Upper lobe of right lung (tissue), 1 donor: ENCODE measurements at regions not wholly inside any gene's neighbourhood (a gene's known extent, or its start where the extent isn't known, plus 50 kb on each side); places are given as distances from the start of the nearest gene placed in this dataset.

Experiments used
- ATAC-seq: fragments of 200-7000 bp; cut with Tn5 transposase; one replicate; pipeline ENCODE4 v1.9.1; 2020; ENCODE audit warnings: mild to moderate bottlenecking, moderate library complexity
- DNase-seq: peaks from one replicate; pipeline ENCODE4 v3.0.0-alpha.2; 2020
- H3K27ac ChIP-seq: fragments of 200-600 bp; one replicate; pipeline ENCODE4 v1.8.0; 2022
- H3K27me3 ChIP-seq: fragments of 200-600 bp; one replicate; pipeline ENCODE4 v1.8.0; 2022; ENCODE audit warnings: mild to moderate bottlenecking
- H3K36me3 ChIP-seq: fragments of 200-600 bp; one replicate; pipeline ENCODE4 v1.8.0; 2022
- H3K4me1 ChIP-seq: fragments of 200-600 bp; one replicate; pipeline ENCODE4 v1.8.0; 2022
- H3K4me3 ChIP-seq: fragments of 200-600 bp; one replicate; pipeline ENCODE4 v1.8.0; 2022; ENCODE audit warnings: mild to moderate bottlenecking
- H3K9me3 ChIP-seq: fragments of 200-600 bp; one replicate; pipeline ENCODE4 v1.8.0; 2022
- CTCF ChIP-seq: fragments of 200-600 bp; IDR thresholded peaks from one replicate; pipeline ENCODE4 v1.8.0; 2022; ENCODE audit warnings: antibody characterized with exemption
- intact Hi-C: fragments of 100-400 bp; cut with DNase I; formaldehyde crosslinking; loops from one replicate; pipeline ENCODE4 v1.11.0; 2022
- donor health status: DM: no; HTN: yes; CAD: no; lungs with severe emphysema.

- no peaks in the 10 kb centered on the region for H3K36me3 ChIP-seq
- intact Hi-C loops: loop anchor here (5.0 kb wide), 1 partner anchor 290 kb away; no protein-coding TSS in a partner anchor
- ATAC-seq: peak; percentile 75
These were observed 164.9 kb upstream of the SASH1 start for GRCh38 chr6:148177589-148178233.

GRCh38 chr6:148179786-148180185 is 162.9 kb upstream of the SASH1 start:
- H3K4me3 ChIP-seq: no peak overlapping the region
- H3K4me1 ChIP-seq: no peaks in the 10 kb centered on the region
- intact Hi-C loops: loop anchor here (5.0 kb wide), 1 partner anchor 288 kb away; no protein-coding TSS in a partner anchor
- no peak overlapping the region for H3K27ac ChIP-seq
- peak; percentile 59 for TF ChIP-seq CTCF
- no peaks in the 10 kb centered on the region for H3K9me3 ChIP-seq
- H3K36me3 ChIP-seq: no peaks in the 10 kb centered on the region
- ATAC-seq (no peak), DNase-seq (no peak)
- no peaks in the 10 kb centered on the region for H3K27me3 ChIP-seq

More at GRCh38 chr6:148177589-148178233, 164.9 kb upstream of the SASH1 start:
- Histone ChIP-seq H3K9me3 (no peaks in the 10 kb centered on the region), H3K27ac (no peak overlapping the region), H3K4me1 (no peaks in the 10 kb centered on the region), H3K4me3 (no peak overlapping the region), H3K27me3 (no peaks in the 10 kb centered on the region)
- peak; percentile 85 for TF ChIP-seq CTCF
- DNase-seq: peak; percentile 76

GRCh38 chr6:148182378-148182777 is 160.3 kb upstream of the SASH1 start:
- DNase-seq (no peak), ATAC-seq (no peak)
- no peaks in the 10 kb centered on the region for H3K27me3 ChIP-seq
- no peaks in the 10 kb centered on the region for H3K36me3 ChIP-seq
- no peaks in the 10 kb centered on the region for H3K9me3 ChIP-seq
- no peak overlapping the region for H3K27ac ChIP-seq
- no peaks in the 10 kb centered on the region for H3K4me1 ChIP-seq
- no peak for TF ChIP-seq CTCF
- intact Hi-C loops: no loop called here
- no peak overlapping the region for H3K4me3 ChIP-seq

- no peak overlapping the region for H3K27ac ChIP-seq
- intact Hi-C loops: no loop called here
- ATAC-seq: no peak
These were observed 158.9 kb upstream of the SASH1 start for GRCh38 chr6:148183776-148184175.

GRCh38 chr6:148186916-148187315 is 155.7 kb upstream of the SASH1 start:
- intact Hi-C loops: no loop called here
- Histone ChIP-seq H3K9me3 (no peaks in the 10 kb centered on the region), H3K4me1 (peaks cover 2% of the 10 kb centered on the region), H3K36me3 (no peaks in the 10 kb centered on the region), H3K27me3 (no peaks in the 10 kb centered on the region), H3K27ac (no peak overlapping the region), H3K4me3 (no peak overlapping the region)
- ATAC-seq (no peak), DNase-seq (no peak)
- no peak for TF ChIP-seq CTCF

More at GRCh38 chr6:148183776-148184175, 158.9 kb upstream of the SASH1 start:
- no peaks in the 10 kb centered on the region for H3K36me3 ChIP-seq
- DNase-seq: no peak
- no peak overlapping the region for H3K4me3 ChIP-seq
- H3K9me3 ChIP-seq: no peaks in the 10 kb centered on the region
- no peaks in the 10 kb centered on the region for H3K4me1 ChIP-seq
- no peaks in the 10 kb centered on the region for H3K27me3 ChIP-seq
- no peak for TF ChIP-seq CTCF
